ENCODE measurements at regions not wholly inside any gene's neighbourhood (a gene's known extent, or its start where the extent isn't known, plus 50 kb on each side); places are given as distances from the start of the nearest gene placed in this dataset.
"Not testable (repeated sequence)": the region's sequence is repeated elsewhere in the genome, so short reads cannot be mapped to it uniquely, and the experiment has no call there.

- H3K9me3 Mint-ChIP-seq: no peaks in the 10 kb centered on the region
- no peak overlapping the region for H3K4me3 Mint-ChIP-seq
- DNase-seq: no peak
- H3K27me3 Mint-ChIP-seq: peaks cover 23% of the 10 kb centered on the region
- H3K36me3 Mint-ChIP-seq (ENCODE audit: low read depth): no peaks in the 10 kb centered on the region
- no peak overlapping the region for H3K27ac Mint-ChIP-seq
- H3K4me1 Mint-ChIP-seq (ENCODE audit: low read depth): no peaks in the 10 kb centered on the region
Observed at GRCh38 chr2:235105821-235106359, 154.1 kb downstream of the SH3BP4 start.

- Mint-ChIP-seq H3K27ac (no peak overlapping the region), H3K27me3 (peaks cover 23% of the 10 kb centered on the region), H3K9me3 (no peaks in the 10 kb centered on the region), H3K4me1 (ENCODE audit: low read depth) (no peaks in the 10 kb centered on the region), H3K36me3 (ENCODE audit: low read depth) (no peaks in the 10 kb centered on the region), H3K4me3 (no peak overlapping the region)
- DNase-seq: no peak
Observed at GRCh38 chr2:235106874-235107639, 155.2 kb downstream of the SH3BP4 start.

- no peaks in the 10 kb centered on the region for H3K9me3 Mint-ChIP-seq
- no peak overlapping the region for H3K27ac Mint-ChIP-seq
- peaks cover 23% of the 10 kb centered on the region for H3K27me3 Mint-ChIP-seq
- H3K36me3 Mint-ChIP-seq (ENCODE audit: low read depth): no peaks in the 10 kb centered on the region
- no peaks in the 10 kb centered on the region for H3K4me1 Mint-ChIP-seq (ENCODE audit: low read depth)
- H3K4me3 Mint-ChIP-seq: no peak overlapping the region
- no peak for DNase-seq
Observed at GRCh38 chr2:235107640-235107951, 155.8 kb downstream of the SH3BP4 start.

GRCh38 chr2:235109561-235109960 is 157.7 kb downstream of the SH3BP4 start:
- not testable (repeated sequence) for H3K36me3 Mint-ChIP-seq (ENCODE audit: low read depth); H3K4me3 Mint-ChIP-seq; H3K9me3 Mint-ChIP-seq; H3K4me1 Mint-ChIP-seq (ENCODE audit: low read depth); H3K27ac Mint-ChIP-seq; DNase-seq
- H3K27me3 Mint-ChIP-seq: peaks cover 28% of the 10 kb centered on the region

GRCh38 chr2:235112365-235112764 is 160.5 kb downstream of the SH3BP4 start:
- Mint-ChIP-seq H3K9me3 (no peaks in the 10 kb centered on the region), H3K4me1 (ENCODE audit: low read depth) (no peaks in the 10 kb centered on the region), H3K36me3 (ENCODE audit: low read depth) (no peaks in the 10 kb centered on the region), H3K27me3 (peaks cover 20% of the 10 kb centered on the region), H3K4me3 (no peak overlapping the region), H3K27ac (no peak overlapping the region)
- DNase-seq: no peak

- Mint-ChIP-seq H3K4me3 (no peak overlapping the region), H3K27ac (no peak overlapping the region), H3K9me3 (no peaks in the 10 kb centered on the region), H3K4me1 (ENCODE audit: low read depth) (no peaks in the 10 kb centered on the region), H3K36me3 (ENCODE audit: low read depth) (no peaks in the 10 kb centered on the region), H3K27me3 (peaks cover 25% of the 10 kb centered on the region)
- DNase-seq: no peak
Observed at GRCh38 chr2:235113854-235114253, 162.0 kb downstream of the SH3BP4 start.

- no peak overlapping the region for H3K27ac Mint-ChIP-seq
- no peak overlapping the region for H3K4me3 Mint-ChIP-seq
- H3K27me3 Mint-ChIP-seq: peaks cover 22% of the 10 kb centered on the region
Observed at GRCh38 chr2:235114286-235114685, 162.5 kb downstream of the SH3BP4 start.

GRCh38 chr2:235115521-235115920 is 163.7 kb downstream of the SH3BP4 start:
- no peak overlapping the region for H3K27ac Mint-ChIP-seq
- H3K4me3 Mint-ChIP-seq: no peak overlapping the region
- peaks cover 22% of the 10 kb centered on the region for H3K27me3 Mint-ChIP-seq
- no peaks in the 10 kb centered on the region for H3K4me1 Mint-ChIP-seq (ENCODE audit: low read depth)
- DNase-seq: no peak
- no peaks in the 10 kb centered on the region for H3K36me3 Mint-ChIP-seq (ENCODE audit: low read depth)
- H3K9me3 Mint-ChIP-seq: peaks cover 5% of the 10 kb centered on the region

More at GRCh38 chr2:235114286-235114685, 162.5 kb downstream of the SH3BP4 start:
- no peaks in the 10 kb centered on the region for H3K4me1 Mint-ChIP-seq (ENCODE audit: low read depth)
- DNase-seq: no peak
- H3K36me3 Mint-ChIP-seq (ENCODE audit: low read depth): no peaks in the 10 kb centered on the region
- no peaks in the 10 kb centered on the region for H3K9me3 Mint-ChIP-seq

- Mint-ChIP-seq H3K4me3 (no peak overlapping the region), H3K27ac (no peak overlapping the region), H3K36me3 (ENCODE audit: low read depth) (no peaks in the 10 kb centered on the region), H3K27me3 (peaks cover 22% of the 10 kb centered on the region), H3K9me3 (peaks cover 5% of the 10 kb centered on the region), H3K4me1 (ENCODE audit: low read depth) (no peaks in the 10 kb centered on the region)
- DNase-seq: no peak
Observed at GRCh38 chr2:235116885-235117492, 165.2 kb downstream of the SH3BP4 start.

GRCh38 chr2:235126768-235127167 is 175.0 kb downstream of the SH3BP4 start:
- Mint-ChIP-seq H3K36me3 (ENCODE audit: low read depth) (no peaks in the 10 kb centered on the region), H3K4me1 (ENCODE audit: low read depth) (no peaks in the 10 kb centered on the region), H3K4me3 (no peak overlapping the region), H3K27me3 (peaks cover 30% of the 10 kb centered on the region), H3K27ac (no peak overlapping the region), H3K9me3 (no peaks in the 10 kb centered on the region)
- DNase-seq: no peak

- Mint-ChIP-seq H3K9me3 (no peaks in the 10 kb centered on the region), H3K4me3 (no peak overlapping the region), H3K27me3 (peaks cover 33% of the 10 kb centered on the region), H3K4me1 (ENCODE audit: low read depth) (no peaks in the 10 kb centered on the region), H3K36me3 (ENCODE audit: low read depth) (no peaks in the 10 kb centered on the region), H3K27ac (no peak overlapping the region)
- DNase-seq: no peak
Observed at GRCh38 chr2:235127931-235128330, 176.1 kb downstream of the SH3BP4 start.

GRCh38 chr2:235129850-235130249 is 178.0 kb downstream of the SH3BP4 start:
- Mint-ChIP-seq H3K4me3 (no peak overlapping the region), H3K27ac (no peak overlapping the region), H3K36me3 (ENCODE audit: low read depth) (no peaks in the 10 kb centered on the region), H3K27me3 (peaks cover 40% of the 10 kb centered on the region), H3K4me1 (ENCODE audit: low read depth) (no peaks in the 10 kb centered on the region), H3K9me3 (no peaks in the 10 kb centered on the region)
- no peak for DNase-seq

GRCh38 chr2:235131334-235132305 is 179.8 kb downstream of the SH3BP4 start:
- Mint-ChIP-seq H3K27ac (no peak overlapping the region), H3K27me3 (peaks cover 51% of the 10 kb centered on the region), H3K36me3 (ENCODE audit: low read depth) (no peaks in the 10 kb centered on the region), H3K4me3 (no peak overlapping the region), H3K4me1 (ENCODE audit: low read depth) (peaks cover 2% of the 10 kb centered on the region), H3K9me3 (no peaks in the 10 kb centered on the region)
- no peak for DNase-seq

GRCh38 chr2:235132651-235133050 is 180.8 kb downstream of the SH3BP4 start:
- H3K4me3 Mint-ChIP-seq: no peak overlapping the region
- peaks cover 52% of the 10 kb centered on the region for H3K27me3 Mint-ChIP-seq
- H3K36me3 Mint-ChIP-seq (ENCODE audit: low read depth): no peaks in the 10 kb centered on the region

More at GRCh38 chr2:235132651-235133050, 180.8 kb downstream of the SH3BP4 start:
- H3K27ac Mint-ChIP-seq: no peak overlapping the region
- DNase-seq: no peak
- no peaks in the 10 kb centered on the region for H3K9me3 Mint-ChIP-seq
- peaks cover 2% of the 10 kb centered on the region for H3K4me1 Mint-ChIP-seq (ENCODE audit: low read depth)

All from activated T-cell treated with anti-CD3 and anti-CD28 coated beads, Interleukin-2, amount 50 U/mL, for 24 hours (primary cell).